ENCODE measurements at regions not wholly inside any gene's neighbourhood (a gene's known extent, or its start where the extent isn't known, plus 50 kb on each side); places are given as distances from the start of the nearest gene placed in this dataset.

- ChIA-PET SMC1A (ENCODE audit: uncharacterized antibody, unreplicated experiment) (interaction anchor here (1.2 kb wide), 1 partner anchor 14 kb away, joined by 4 read pairs; no protein-coding TSS in a partner anchor), POLR2A (no interaction called here), RAD21 (ENCODE audit: unreplicated experiment) (interaction anchor here (0.7 kb wide), 1 partner anchor 988 kb away, joined by 3 read pairs; no protein-coding TSS in a partner anchor), CTCF (interaction anchor here (1.6 kb wide), 1 partner anchor 9 kb away, joined by 3 read pairs; no protein-coding TSS in a partner anchor)
- Histone ChIP-seq H3K9ac (ENCODE audit: control insufficient read depth, insufficient read depth, low read length) (no peak overlapping the region), H2AFZ (ENCODE audit: control insufficient read depth, low read depth, low read length) (no peak overlapping the region), H3K36me3 (ENCODE audit: control insufficient read depth in 2 of 2, insufficient read depth in 2 of 2, low read length in 1 of 2) (no peaks in the 10 kb centered on the region), H3K9me3 (replicated peaks; ENCODE audit: control insufficient read depth, insufficient read depth, low read length) (no peaks in the 10 kb centered on the region; the same call in 2 of the 3 replicates), H3K27me3 (replicated peaks in 1 of 2; ENCODE audit: control insufficient read depth in 2 of 2, insufficient read depth in 2 of 2, low read length in 1 of 2) (no peaks in the 10 kb centered on the region), H3K4me3 (no peak overlapping the region), H3K79me2 (ENCODE audit: control insufficient read depth, insufficient read depth, low read length) (no peaks in the 10 kb centered on the region), H3K4me2 (ENCODE audit: control insufficient read depth, insufficient read depth) (no peak overlapping the region), H3K4me1 (ENCODE audit: control insufficient read depth, insufficient read depth, low read length) (no peaks in the 10 kb centered on the region), H4K20me1 (ENCODE audit: control insufficient read depth, insufficient read depth) (no peaks in the 10 kb centered on the region), H3K27ac (ENCODE audit: control insufficient read depth, insufficient read depth) (no peak overlapping the region)
- BruUV-seq (replicated peaks): no TSS peak
- ATAC-seq: no peak
- WGBS (ENCODE audit: insufficient coverage, insufficient replicate concordance, low lambda C conversion rate, missing lambda C conversion rate): 0% methylated on average over 2 of the region's 2 CpGs
- intact Hi-C loops (cut with micrococcal nuclease; ENCODE audit: unreplicated experiment) (no loop called here), in situ Hi-C loops (cut with MboI) (no loop called here)
- FAIRE-seq: no peak
- TF ChIP-seq BCL11A (IDR thresholded peaks at IDR 0.05; ENCODE audit: low read depth, low read length) (no peak), KLF5 (IDR thresholded peaks at IDR 0.05; ENCODE audit: partially characterized antibody) (no peak), ZNF207 (IDR thresholded peaks at IDR 0.05; ENCODE audit: borderline replicate concordance) (no peak), SMARCA5 (IDR thresholded peaks at IDR 0.05) (no peak)
- no peak for DNase-seq (ENCODE audit: low read depth, low spot score)
Observed at GRCh38 chr9:28696960-28697359, 1123.7 kb upstream of the C9orf72 start.

- Histone ChIP-seq H3K36me3 (ENCODE audit: control insufficient read depth in 2 of 2, insufficient read depth in 2 of 2, low read length in 1 of 2) (no peaks in the 10 kb centered on the region), H3K4me2 (ENCODE audit: control insufficient read depth, insufficient read depth) (no peak overlapping the region), H3K27me3 (replicated peaks in 1 of 2; ENCODE audit: control insufficient read depth in 2 of 2, insufficient read depth in 2 of 2, low read length in 1 of 2) (no peaks in the 10 kb centered on the region), H3K9ac (ENCODE audit: control insufficient read depth, insufficient read depth, low read length) (no peak overlapping the region), H3K4me3 (no peak overlapping the region), H3K79me2 (ENCODE audit: control insufficient read depth, insufficient read depth, low read length) (no peaks in the 10 kb centered on the region), H3K4me1 (ENCODE audit: control insufficient read depth, insufficient read depth, low read length) (no peaks in the 10 kb centered on the region), H3K9me3 (replicated peaks; ENCODE audit: control insufficient read depth, insufficient read depth, low read length) (no peaks in the 10 kb centered on the region; the same call in 2 of the 3 replicates), H2AFZ (ENCODE audit: control insufficient read depth, low read depth, low read length) (no peak overlapping the region), H3K27ac (ENCODE audit: control insufficient read depth, insufficient read depth) (no peak overlapping the region), H4K20me1 (ENCODE audit: control insufficient read depth, insufficient read depth) (no peaks in the 10 kb centered on the region)
- CTCF ChIA-PET: no interaction called here
- BruUV-seq (replicated peaks): no TSS peak
- intact Hi-C loops (cut with micrococcal nuclease; ENCODE audit: unreplicated experiment): no loop called here
- in situ Hi-C loops (cut with MboI): no loop called here
- RAD21 ChIA-PET (ENCODE audit: unreplicated experiment): no interaction called here
- SMC1A ChIA-PET (ENCODE audit: uncharacterized antibody, unreplicated experiment): no interaction called here
- 19% methylated on average over 6 of the region's 6 CpGs for whole genome bisulfite sequencing (ENCODE audit: insufficient coverage, insufficient replicate concordance, low lambda C conversion rate, missing lambda C conversion rate)
- DNase-seq (ENCODE audit: low read depth, low spot score): no peak
- no peak for ATAC-seq
- POLR2A ChIA-PET: no interaction called here
- FAIRE-seq: no peak
- no peak for TF ChIP-seq ZNF622 (IDR thresholded peaks at IDR 0.05)
- no peak for TF ChIP-seq CHD4 (IDR thresholded peaks at IDR 0.05)
- TF ChIP-seq RELB (IDR thresholded peaks at IDR 0.05; ENCODE audit: low read depth): no peak
- no peak for TF ChIP-seq ZSCAN29 (IDR thresholded peaks at IDR 0.05)
- TF ChIP-seq BHLHE40 (IDR thresholded peaks at IDR 0.05; ENCODE audit: borderline replicate concordance in 1 of 2, low read depth in 2 of 2, low read length in 1 of 2): no peak
- TF ChIP-seq CTCF (IDR thresholded peaks at IDR 0.05 in 2 of 3, conservative IDR thresholded peaks at IDR 0.05 in 1 of 3; ENCODE audit: control insufficient read depth in 2 of 3, extremely low read depth in 1 of 3, insufficient read depth in 1 of 3, low read depth in 3 of 3, low read length in 3 of 3): no peak
- TF ChIP-seq MTA2 (IDR thresholded peaks at IDR 0.05; ENCODE audit: low read depth): no peak
- TF ChIP-seq BACH1 (IDR thresholded peaks at IDR 0.05; ENCODE audit: borderline replicate concordance): no peak
- no peak for TF ChIP-seq ATF7 (IDR thresholded peaks at IDR 0.05; ENCODE audit: low read depth)
- no peak for TF ChIP-seq FOXM1 (IDR thresholded peaks at IDR 0.05; ENCODE audit: low read depth, low read length)
- TF ChIP-seq RFX5 (IDR thresholded peaks at IDR 0.05; ENCODE audit: low read depth, low read length): no peak
Observed at GRCh38 chr9:28699632-28700031, 1126.4 kb upstream of the C9orf72 start.
